Rectal smooth muscle tissue (tissue), 1 donor: ENCODE measurements at regions not wholly inside any gene's neighbourhood (a gene's known extent, or its start where the extent isn't known, plus 50 kb on each side); places are given as distances from the start of the nearest gene placed in this dataset.

ENCODE experiments used
- H3K27ac ChIP-seq: one replicate; pipeline ENCODE4 v1.7.0; 2013; ENCODE audit warnings: low read depth, low read length, inconsistent platforms
- H3K27me3 ChIP-seq: one replicate; pipeline ENCODE4 v1.7.0; 2013; ENCODE audit warnings: low read length; ENCODE audit not compliant: control insufficient read depth, insufficient read depth
- H3K36me3 ChIP-seq: one replicate; pipeline ENCODE4 v1.7.0; 2013; ENCODE audit warnings: low read length; ENCODE audit not compliant: control insufficient read depth, insufficient read depth
- H3K4me1 ChIP-seq: one replicate; pipeline ENCODE4 v1.7.0; 2013; ENCODE audit warnings: low read length; ENCODE audit not compliant: control insufficient read depth, insufficient read depth
- H3K4me3 ChIP-seq: one replicate; pipeline ENCODE4 v1.7.0; 2013; ENCODE audit warnings: low read length
- H3K9ac ChIP-seq: one replicate; pipeline ENCODE4 v1.7.0; 2013; ENCODE audit warnings: low read length

GRCh38 chr20:11084508-11084907, 410.7 kb upstream of the JAG1 start:
- Histone ChIP-seq H3K36me3 (no peaks in the 10 kb centered on the region), H3K4me1 (no peaks in the 10 kb centered on the region), H3K27ac (no peak overlapping the region), H3K4me3 (no peak overlapping the region), H3K27me3 (no peaks in the 10 kb centered on the region), H3K9ac (no peak overlapping the region)

GRCh38 chr20:11086970-11087369, 413.2 kb upstream of the JAG1 start:
- no peaks in the 10 kb centered on the region for H3K27me3 ChIP-seq
- no peak overlapping the region for H3K27ac ChIP-seq
- H3K9ac ChIP-seq = no peak overlapping the region
- H3K36me3 ChIP-seq = no peaks in the 10 kb centered on the region
- no peaks in the 10 kb centered on the region for H3K4me1 ChIP-seq
- no peak overlapping the region for H3K4me3 ChIP-seq

- no peaks in the 10 kb centered on the region for H3K4me1 ChIP-seq
- H3K27me3 ChIP-seq = no peaks in the 10 kb centered on the region
- no peak overlapping the region for H3K27ac ChIP-seq
- H3K9ac ChIP-seq = no peak overlapping the region
- no peak overlapping the region for H3K4me3 ChIP-seq
- H3K36me3 ChIP-seq = no peaks in the 10 kb centered on the region
Observed at GRCh38 chr20:11090751-11091150, 417.0 kb upstream of the JAG1 start.

- Histone ChIP-seq H3K36me3 (no peaks in the 10 kb centered on the region), H3K27me3 (no peaks in the 10 kb centered on the region), H3K27ac (no peak overlapping the region), H3K4me3 (no peak overlapping the region), H3K9ac (no peak overlapping the region), H3K4me1 (no peaks in the 10 kb centered on the region)
Observed at GRCh38 chr20:11091511-11091910, 417.7 kb upstream of the JAG1 start.

- Histone ChIP-seq H3K27me3 (no peaks in the 10 kb centered on the region), H3K36me3 (no peaks in the 10 kb centered on the region), H3K4me1 (no peaks in the 10 kb centered on the region), H3K4me3 (no peak overlapping the region), H3K27ac (no peak overlapping the region), H3K9ac (no peak overlapping the region)
Observed at GRCh38 chr20:11092151-11092550, 418.4 kb upstream of the JAG1 start.

- no peak overlapping the region for H3K9ac ChIP-seq
- H3K4me1 ChIP-seq = no peaks in the 10 kb centered on the region
- H3K4me3 ChIP-seq = no peak overlapping the region
- H3K27ac ChIP-seq = no peak overlapping the region
- H3K27me3 ChIP-seq = no peaks in the 10 kb centered on the region
- H3K36me3 ChIP-seq = no peaks in the 10 kb centered on the region
Observed at GRCh38 chr20:11094196-11094595, 420.4 kb upstream of the JAG1 start.

- Histone ChIP-seq H3K4me1 (no peaks in the 10 kb centered on the region), H3K9ac (no peak overlapping the region), H3K4me3 (no peak overlapping the region), H3K27me3 (no peaks in the 10 kb centered on the region), H3K27ac (no peak overlapping the region), H3K36me3 (no peaks in the 10 kb centered on the region)
Observed at GRCh38 chr20:11094711-11095110, 420.9 kb upstream of the JAG1 start.

- Histone ChIP-seq H3K9ac (no peak overlapping the region), H3K4me1 (no peaks in the 10 kb centered on the region), H3K27ac (no peak overlapping the region), H3K4me3 (no peak overlapping the region), H3K36me3 (no peaks in the 10 kb centered on the region), H3K27me3 (no peaks in the 10 kb centered on the region)
Observed at GRCh38 chr20:11098888-11099287, 425.1 kb upstream of the JAG1 start.

GRCh38 chr20:11101243-11101642, 427.4 kb upstream of the JAG1 start:
- Histone ChIP-seq H3K27ac (no peak overlapping the region), H3K4me3 (no peak overlapping the region)

GRCh38 chr20:11101696-11102095, 427.9 kb upstream of the JAG1 start:
- no peaks in the 10 kb centered on the region for H3K36me3 ChIP-seq
- no peak overlapping the region for H3K9ac ChIP-seq
- no peak overlapping the region for H3K27ac ChIP-seq
- H3K27me3 ChIP-seq = no peaks in the 10 kb centered on the region
- no peaks in the 10 kb centered on the region for H3K4me1 ChIP-seq
- no peak overlapping the region for H3K4me3 ChIP-seq

More at GRCh38 chr20:11101243-11101642, 427.4 kb upstream of the JAG1 start:
- H3K36me3 ChIP-seq = no peaks in the 10 kb centered on the region
- no peaks in the 10 kb centered on the region for H3K4me1 ChIP-seq
- no peaks in the 10 kb centered on the region for H3K27me3 ChIP-seq
- H3K9ac ChIP-seq = no peak overlapping the region

GRCh38 chr20:11103866-11104265, 430.1 kb upstream of the JAG1 start:
- H3K27ac ChIP-seq = no peak overlapping the region
- no peaks in the 10 kb centered on the region for H3K4me1 ChIP-seq
- H3K4me3 ChIP-seq = no peak overlapping the region
- H3K36me3 ChIP-seq = no peaks in the 10 kb centered on the region
- H3K27me3 ChIP-seq = no peaks in the 10 kb centered on the region
- H3K9ac ChIP-seq = no peak overlapping the region

GRCh38 chr20:11108102-11108810, 434.5 kb upstream of the JAG1 start:
- Histone ChIP-seq H3K4me3 (no peak overlapping the region), H3K9ac (no peak overlapping the region), H3K27ac (no peak overlapping the region), H3K27me3 (no peaks in the 10 kb centered on the region), H3K36me3 (no peaks in the 10 kb centered on the region), H3K4me1 (no peaks in the 10 kb centered on the region)

- H3K4me3 ChIP-seq = no peak overlapping the region
- no peak overlapping the region for H3K27ac ChIP-seq
- no peaks in the 10 kb centered on the region for H3K36me3 ChIP-seq
- no peaks in the 10 kb centered on the region for H3K27me3 ChIP-seq
- no peak overlapping the region for H3K9ac ChIP-seq
- H3K4me1 ChIP-seq = no peaks in the 10 kb centered on the region
Observed at GRCh38 chr20:11110535-11110934, 436.7 kb upstream of the JAG1 start.
